ENCODE measurements at regions not wholly inside any gene's neighbourhood (a gene's known extent, or its start where the extent isn't known, plus 50 kb on each side); places are given as distances from the start of the nearest gene placed in this dataset.

DNA sequence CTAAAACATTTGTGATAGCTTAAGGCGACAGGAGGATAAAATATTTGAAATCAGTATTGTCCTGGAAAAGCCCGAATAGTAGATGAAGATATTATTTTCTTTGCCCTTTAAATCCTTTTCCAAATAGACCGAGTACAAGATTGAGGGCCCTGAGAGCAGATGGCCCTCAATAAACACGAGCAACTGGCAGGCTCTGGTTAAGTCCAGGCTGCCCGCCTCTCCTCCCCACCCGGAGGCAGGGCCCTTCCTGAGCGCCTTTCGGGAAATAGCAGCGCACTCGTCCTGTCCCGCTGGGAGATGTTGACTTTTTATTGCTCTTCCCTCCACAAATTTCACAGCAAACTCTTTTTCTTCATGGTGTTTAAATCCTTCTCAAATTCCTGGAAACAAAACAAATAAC lies 50.8 kb upstream of the MAX start:
- no peak for TF ChIP-seq EZH2 (IDR thresholded peaks at IDR 0.05; ENCODE audit: insufficient read depth, poor library complexity, severe bottlenecking)
- TF ChIP-seq EZH2phosphoT487 (IDR thresholded peaks at IDR 0.05; ENCODE audit: insufficient read depth, low read depth): no peak
